WERI-Rb-1 (cell line): ENCODE measurements at regions not wholly inside any gene's neighbourhood (a gene's known extent, or its start where the extent isn't known, plus 50 kb on each side); places are given as distances from the start of the nearest gene placed in this dataset.

Experiments
- DNase-seq: peaks from one replicate; pipeline ENCODE4 v3.0.0-alpha.2; 2020
- H3K27ac ChIP-seq: fragments of 250-450 bp; sonication (Bioruptor Pico); 2 replicates; pipeline ENCODE4 v1.5.1; 2020; ENCODE audit warnings: mild to moderate bottlenecking, moderate library complexity
- H3K27me3 ChIP-seq: fragments of 250-450 bp; sonication (Bioruptor Pico); 2 replicates; pipeline ENCODE4 v1.5.1; 2021; ENCODE audit warnings: mild to moderate bottlenecking, low read depth, moderate library complexity; ENCODE audit not compliant: insufficient read depth, severe bottlenecking
- H3K36me3 ChIP-seq: fragments of 250-450 bp; sonication (Bioruptor Pico); 2 replicates; pipeline ENCODE4 v1.5.1; 2020; ENCODE audit warnings: mild to moderate bottlenecking, moderate library complexity
- H3K4me3 ChIP-seq: 2 replicates; pipeline ENCODE4 v1.5.1; 2011; ENCODE audit warnings: low read depth, mild to moderate bottlenecking, control low read depth, low read length
- H3K9me3 ChIP-seq: fragments of 250-450 bp; sonication (Bioruptor Pico); 2 replicates; pipeline ENCODE4 v1.5.1; 2021; ENCODE audit warnings: mild to moderate bottlenecking, moderate library complexity; ENCODE audit not compliant: severe bottlenecking
- TF ChIP-seq, protein P1 (sequence below): IDR thresholded peaks from 2 replicates; pipeline ENCODE4 v1.5.1; 2011; ENCODE audit warnings: low read depth, mild to moderate bottlenecking, control low read depth, inconsistent platforms, low read length

DNA sequence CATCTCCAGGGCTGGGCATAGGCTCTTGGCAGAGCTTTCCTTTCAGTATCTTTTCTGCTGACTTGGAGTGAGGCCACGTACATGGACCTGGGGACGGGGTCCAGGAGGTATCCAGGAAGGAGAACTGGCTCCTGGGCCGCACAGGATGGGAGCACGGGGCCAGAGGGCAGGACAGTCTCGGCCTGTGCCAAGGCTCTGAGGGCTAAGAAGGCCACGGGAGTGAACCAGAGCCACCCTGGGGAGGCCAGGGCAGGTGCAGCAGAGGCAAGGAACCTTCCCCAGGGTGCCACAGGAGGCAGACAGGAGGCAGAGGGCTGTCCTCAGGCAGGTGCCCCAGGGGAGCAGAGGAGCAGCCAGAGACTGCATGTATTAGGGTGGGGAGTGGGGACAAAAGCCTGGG lies 50.3 kb downstream of the PLXNA1 start:
- H3K27ac ChIP-seq, result no peak overlapping the region
- H3K9me3 ChIP-seq, result no peaks in the 10 kb centered on the region
- no peak for DNase-seq
- peaks cover 55% of the 10 kb centered on the region for H3K36me3 ChIP-seq
- TF ChIP-seq, protein P1, sequence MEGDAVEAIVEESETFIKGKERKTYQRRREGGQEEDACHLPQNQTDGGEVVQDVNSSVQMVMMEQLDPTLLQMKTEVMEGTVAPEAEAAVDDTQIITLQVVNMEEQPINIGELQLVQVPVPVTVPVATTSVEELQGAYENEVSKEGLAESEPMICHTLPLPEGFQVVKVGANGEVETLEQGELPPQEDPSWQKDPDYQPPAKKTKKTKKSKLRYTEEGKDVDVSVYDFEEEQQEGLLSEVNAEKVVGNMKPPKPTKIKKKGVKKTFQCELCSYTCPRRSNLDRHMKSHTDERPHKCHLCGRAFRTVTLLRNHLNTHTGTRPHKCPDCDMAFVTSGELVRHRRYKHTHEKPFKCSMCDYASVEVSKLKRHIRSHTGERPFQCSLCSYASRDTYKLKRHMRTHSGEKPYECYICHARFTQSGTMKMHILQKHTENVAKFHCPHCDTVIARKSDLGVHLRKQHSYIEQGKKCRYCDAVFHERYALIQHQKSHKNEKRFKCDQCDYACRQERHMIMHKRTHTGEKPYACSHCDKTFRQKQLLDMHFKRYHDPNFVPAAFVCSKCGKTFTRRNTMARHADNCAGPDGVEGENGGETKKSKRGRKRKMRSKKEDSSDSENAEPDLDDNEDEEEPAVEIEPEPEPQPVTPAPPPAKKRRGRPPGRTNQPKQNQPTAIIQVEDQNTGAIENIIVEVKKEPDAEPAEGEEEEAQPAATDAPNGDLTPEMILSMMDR, result no peak
- no peaks in the 10 kb centered on the region for H3K27me3 ChIP-seq
- H3K4me3 ChIP-seq, result no peak overlapping the region

DNA sequence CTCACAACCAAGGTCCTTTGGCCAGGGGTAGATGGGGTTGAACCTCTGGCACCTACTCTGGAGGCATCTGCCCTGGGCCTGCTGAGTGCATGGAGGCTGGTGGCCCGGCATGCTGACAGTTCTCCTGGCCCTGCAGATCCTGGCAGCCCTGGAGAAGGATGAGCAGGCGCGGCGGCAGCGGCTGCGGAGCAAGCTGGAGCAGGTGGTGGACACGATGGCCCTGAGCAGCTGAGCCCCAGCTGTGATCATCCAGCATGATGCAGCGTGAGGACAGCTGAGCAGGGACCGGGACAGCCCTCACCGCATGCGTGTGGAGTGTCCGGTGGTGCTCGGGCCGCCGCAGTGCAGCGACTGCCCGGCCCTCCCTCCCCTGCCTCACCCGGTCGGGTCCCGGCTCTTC lies 50.9 kb downstream of the PLXNA1 start:
- H3K27me3 ChIP-seq, result no peaks in the 10 kb centered on the region
- H3K4me3 ChIP-seq, result no peak overlapping the region
- no peaks in the 10 kb centered on the region for H3K9me3 ChIP-seq
- TF ChIP-seq, protein P1, result no peak
- no peak for DNase-seq
- H3K27ac ChIP-seq, result no peak overlapping the region
- H3K36me3 ChIP-seq, result peaks cover 53% of the 10 kb centered on the region

DNA sequence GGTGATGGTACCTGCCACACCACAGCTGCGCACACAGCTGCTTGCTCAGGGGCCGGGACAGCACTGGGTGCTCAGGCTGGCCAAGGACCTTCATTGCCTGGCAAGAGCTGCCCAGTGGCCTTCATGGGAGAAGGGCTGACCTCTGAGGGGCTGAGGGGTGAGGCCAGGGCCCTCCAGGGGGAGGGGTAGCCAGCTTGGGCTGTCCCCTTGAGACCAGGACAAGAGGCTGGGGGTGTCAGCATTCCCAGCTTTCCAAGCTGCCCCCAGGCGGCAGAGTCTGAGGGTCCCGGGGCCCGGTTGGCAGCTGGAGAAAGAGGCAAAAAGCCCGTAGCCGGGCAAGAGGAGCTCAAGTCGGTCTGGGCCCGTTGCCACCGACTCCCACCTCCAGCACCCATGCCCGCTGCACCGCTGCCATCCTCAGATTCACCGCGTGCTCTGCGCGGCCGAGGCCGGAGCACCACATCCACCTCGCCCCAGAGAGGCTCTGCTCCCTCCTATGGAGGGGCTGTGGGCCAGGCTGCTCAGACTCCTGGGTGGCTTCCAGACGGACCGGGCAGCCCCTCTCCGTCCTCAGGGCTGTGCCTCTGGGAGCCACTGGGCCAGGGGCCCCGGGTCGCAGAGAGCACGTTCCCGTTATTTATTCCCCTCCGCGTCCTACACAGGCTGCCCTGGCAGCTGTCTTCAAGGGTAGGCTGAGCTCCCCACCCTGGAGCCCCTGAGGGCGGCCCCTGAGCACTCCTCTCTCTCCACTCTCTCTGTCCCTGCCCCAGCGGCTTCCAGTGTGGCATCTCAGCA lies 51.5 kb downstream of the PLXNA1 start:
- H3K4me3 ChIP-seq, result no peak overlapping the region
- H3K9me3 ChIP-seq, result no peaks in the 10 kb centered on the region
- DNase-seq, result no peak
- no peaks in the 10 kb centered on the region for H3K27me3 ChIP-seq
- H3K36me3 ChIP-seq, result peaks cover 47% of the 10 kb centered on the region
- TF ChIP-seq, protein P1, result no peak
- H3K27ac ChIP-seq, result no peak overlapping the region

DNA sequence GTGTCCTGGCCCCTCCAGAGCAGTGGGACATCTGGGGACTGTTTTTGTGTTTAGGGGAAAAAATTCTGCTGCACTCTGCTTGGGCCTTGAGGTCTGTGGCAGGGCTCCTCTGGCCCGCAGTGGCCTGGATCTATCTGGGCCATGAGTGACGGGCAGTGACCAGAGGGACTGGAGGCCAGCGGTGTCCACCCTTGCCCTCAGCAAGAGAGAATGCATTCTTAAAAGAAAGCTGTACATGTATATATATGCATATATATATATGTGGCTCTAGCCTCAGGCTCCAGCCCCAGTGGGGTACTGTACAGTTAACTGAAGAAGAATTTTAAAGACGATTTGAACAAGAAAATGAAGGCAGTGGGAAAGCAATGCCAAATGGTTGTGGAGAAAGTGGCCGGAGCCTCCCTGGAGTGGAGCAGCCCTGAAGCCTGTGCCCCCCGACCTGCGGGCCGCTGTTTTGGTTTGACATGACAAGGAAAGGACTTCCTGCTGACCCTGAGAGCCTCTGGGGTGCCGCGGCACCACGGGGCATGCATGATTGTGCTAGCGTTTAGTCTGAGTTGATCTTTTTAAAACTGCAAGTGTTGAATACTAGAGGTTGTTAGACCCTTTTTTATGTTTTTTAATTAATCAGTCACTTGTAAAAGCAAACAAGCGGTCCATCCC lies 52.2 kb downstream of the PLXNA1 start:
- no peaks in the 10 kb centered on the region for H3K9me3 ChIP-seq
- no peak overlapping the region for H3K4me3 ChIP-seq
- no peak for DNase-seq
- H3K27ac ChIP-seq, result no peak overlapping the region
- peaks cover 41% of the 10 kb centered on the region for H3K36me3 ChIP-seq
- H3K27me3 ChIP-seq, result no peaks in the 10 kb centered on the region
- TF ChIP-seq, protein P1, result no peak

DNA sequence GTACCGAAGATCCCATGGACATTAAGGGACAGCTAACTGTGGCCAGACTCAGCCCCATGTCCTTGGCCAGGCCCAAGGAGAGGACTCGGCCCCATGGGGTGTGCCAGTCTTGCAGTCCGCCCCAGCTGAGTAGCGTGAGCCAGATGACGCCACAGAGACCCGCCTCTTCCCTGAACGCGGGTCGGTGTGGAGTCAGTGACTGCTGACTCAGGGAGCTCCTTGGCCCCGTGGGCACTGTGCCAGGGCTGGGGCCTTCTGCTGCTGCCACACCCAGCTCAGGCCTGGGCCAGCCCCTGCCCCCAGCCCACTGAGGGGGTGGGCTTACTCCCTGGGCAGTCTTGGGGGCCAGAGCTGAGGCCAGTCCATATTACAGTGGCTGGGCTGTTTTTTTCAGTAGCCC lies 52.8 kb downstream of the PLXNA1 start:
- Histone ChIP-seq H3K27me3 (no peaks in the 10 kb centered on the region), H3K36me3 (peaks cover 36% of the 10 kb centered on the region), H3K27ac (no peak overlapping the region)

More for the DNA sequence above, 52.8 kb downstream of the PLXNA1 start:
- TF ChIP-seq, protein P1, result no peak
- H3K4me3 ChIP-seq, result no peak overlapping the region
- no peaks in the 10 kb centered on the region for H3K9me3 ChIP-seq
- no peak for DNase-seq
